Neural progenitor cell (in vitro differentiated cells): ENCODE measurements at regions not wholly inside any gene's neighbourhood (a gene's known extent, or its start where the extent isn't known, plus 50 kb on each side); places are given as distances from the start of the nearest gene placed in this dataset.
A peak's percentile ranks its signal among the peaks of the same experiment; 100 is the strongest.

ENCODE experiments used
- DNase-seq: peaks from one replicate; pipeline ENCODE4 v3.0.0-alpha.2; 2016; ENCODE audit warnings: low spot score
- H2AFZ ChIP-seq: fragments of 200-600 bp; sonication (generic); replicated peaks from 2 replicates; pipeline ENCODE4 v1.6.1; 2016; ENCODE audit warnings: antibody characterized with exemption
- H3F3A ChIP-seq: fragments of 200-600 bp; sonication (generic); 2 replicates; pipeline ENCODE4 v1.6.1; 2016; ENCODE audit warnings: antibody characterized with exemption, low read depth
- H3K27ac ChIP-seq: fragments of 200-600 bp; sonication (generic); 2 replicates; pipeline ENCODE4 v1.5.1; 2016; ENCODE audit warnings: mild to moderate bottlenecking
- H3K27me3 ChIP-seq: fragments of 200-600 bp; sonication (generic); 2 replicates; pipeline ENCODE4 v1.6.1; 2016; ENCODE audit warnings: mild to moderate bottlenecking, moderate library complexity
- H3K36me3 ChIP-seq: fragments of 200-600 bp; sonication (generic); 2 replicates; pipeline ENCODE4 v1.5.1; 2016
- H3K4me1 ChIP-seq: fragments of 200-600 bp; sonication (generic); 2 replicates; pipeline ENCODE4 v1.6.1; 2016; ENCODE audit warnings: mixed run types
- H3K4me2 ChIP-seq: fragments of 200-600 bp; sonication (generic); 2 replicates; pipeline ENCODE4 v1.6.1; 2016
- H3K4me3 ChIP-seq: fragments of 200-600 bp; sonication (generic); 2 replicates; pipeline ENCODE4 v1.5.1; 2016
- H3K79me2 ChIP-seq: fragments of 200-600 bp; sonication (generic); 2 replicates; pipeline ENCODE4 v1.6.1; 2016; ENCODE audit warnings: low read depth
- H3K9ac ChIP-seq: fragments of 200-600 bp; sonication (generic); 2 replicates; pipeline ENCODE4 v1.6.1; 2016
- H3K9me3 ChIP-seq: fragments of 200-600 bp; sonication (generic); 2 replicates; pipeline ENCODE4 v1.5.1; 2016; ENCODE audit warnings: low read depth
- H4K20me1 ChIP-seq: fragments of 200-600 bp; sonication (generic); 2 replicates; pipeline ENCODE4 v1.6.1; 2016; ENCODE audit warnings: low read depth
- H3K27ac Mint-ChIP-seq: 3 replicates; pipeline ENCODE4 v1.8.0; 2021; ENCODE audit warnings: mixed read lengths
- H3K27me3 Mint-ChIP-seq: 2 replicates; pipeline ENCODE4 v1.8.0; 2022; ENCODE audit warnings: low read depth, mild to moderate bottlenecking, inconsistent platforms, moderate library complexity, mixed read lengths; ENCODE audit not compliant: insufficient read depth
- H3K36me3 Mint-ChIP-seq: 3 replicates; pipeline ENCODE4 v1.8.0; 2021; ENCODE audit warnings: mixed read lengths
- H3K4me1 Mint-ChIP-seq: 3 replicates; pipeline ENCODE4 v1.8.0; 2021; ENCODE audit warnings: mixed read lengths
- H3K4me3 Mint-ChIP-seq: 3 replicates; pipeline ENCODE4 v1.8.0; 2021; ENCODE audit warnings: mild to moderate bottlenecking, moderate library complexity, mixed read lengths
- H3K9me3 Mint-ChIP-seq: 3 replicates; pipeline ENCODE4 v1.8.0; 2020; ENCODE audit warnings: mixed read lengths
- EZH2 ChIP-seq: fragments of 200-600 bp; sonication (generic); IDR thresholded peaks from 2 replicates; pipeline ENCODE4 v1.6.1; 2017; ENCODE audit warnings: antibody characterized with exemption, mild to moderate bottlenecking, moderate library complexity
- EZH2phosphoT487 ChIP-seq: fragments of 200-600 bp; sonication (generic); IDR thresholded peaks from 2 replicates; pipeline ENCODE4 v1.6.1; 2017; ENCODE audit warnings: antibody characterized with exemption
- TF ChIP-seq, protein P1 (sequence below): fragments of 200-600 bp; sonication (generic); IDR thresholded peaks from 2 replicates; pipeline ENCODE4 v1.5.1; 2017; ENCODE audit warnings: antibody characterized with exemption, mild to moderate bottlenecking

GRCh38 chr2:203651621-203652020 is 54.8 kb upstream of the CD28 start:
- no peak for TF ChIP-seq EZH2
- TF ChIP-seq EZH2phosphoT487, result no peak
- TF ChIP-seq, protein P1, sequence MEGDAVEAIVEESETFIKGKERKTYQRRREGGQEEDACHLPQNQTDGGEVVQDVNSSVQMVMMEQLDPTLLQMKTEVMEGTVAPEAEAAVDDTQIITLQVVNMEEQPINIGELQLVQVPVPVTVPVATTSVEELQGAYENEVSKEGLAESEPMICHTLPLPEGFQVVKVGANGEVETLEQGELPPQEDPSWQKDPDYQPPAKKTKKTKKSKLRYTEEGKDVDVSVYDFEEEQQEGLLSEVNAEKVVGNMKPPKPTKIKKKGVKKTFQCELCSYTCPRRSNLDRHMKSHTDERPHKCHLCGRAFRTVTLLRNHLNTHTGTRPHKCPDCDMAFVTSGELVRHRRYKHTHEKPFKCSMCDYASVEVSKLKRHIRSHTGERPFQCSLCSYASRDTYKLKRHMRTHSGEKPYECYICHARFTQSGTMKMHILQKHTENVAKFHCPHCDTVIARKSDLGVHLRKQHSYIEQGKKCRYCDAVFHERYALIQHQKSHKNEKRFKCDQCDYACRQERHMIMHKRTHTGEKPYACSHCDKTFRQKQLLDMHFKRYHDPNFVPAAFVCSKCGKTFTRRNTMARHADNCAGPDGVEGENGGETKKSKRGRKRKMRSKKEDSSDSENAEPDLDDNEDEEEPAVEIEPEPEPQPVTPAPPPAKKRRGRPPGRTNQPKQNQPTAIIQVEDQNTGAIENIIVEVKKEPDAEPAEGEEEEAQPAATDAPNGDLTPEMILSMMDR, result no peak
- no peaks in the 10 kb centered on the region for H3F3A ChIP-seq
- H3K27me3 ChIP-seq, result no peaks in the 10 kb centered on the region
- H3K4me1 ChIP-seq, result no peaks in the 10 kb centered on the region
- no peak overlapping the region for H3K27ac Mint-ChIP-seq
- no peaks in the 10 kb centered on the region for H3K9me3 ChIP-seq
- H3K4me3 ChIP-seq, result no peak overlapping the region
- H3K9ac ChIP-seq, result no peak overlapping the region
- no peaks in the 10 kb centered on the region for H3K9me3 Mint-ChIP-seq
- no peaks in the 10 kb centered on the region for H4K20me1 ChIP-seq
- peaks cover 13% of the 10 kb centered on the region for H3K4me1 Mint-ChIP-seq
- H3K36me3 ChIP-seq, result no peaks in the 10 kb centered on the region
- H2AFZ ChIP-seq, result no peak overlapping the region
- no peaks in the 10 kb centered on the region for H3K27me3 Mint-ChIP-seq
- H3K27ac ChIP-seq, result no peak overlapping the region
- H3K79me2 ChIP-seq, result no peaks in the 10 kb centered on the region
- H3K4me3 Mint-ChIP-seq, result no peak overlapping the region
- H3K36me3 Mint-ChIP-seq, result no peaks in the 10 kb centered on the region
- no peak for DNase-seq
- no peak overlapping the region for H3K4me2 ChIP-seq

DNA sequence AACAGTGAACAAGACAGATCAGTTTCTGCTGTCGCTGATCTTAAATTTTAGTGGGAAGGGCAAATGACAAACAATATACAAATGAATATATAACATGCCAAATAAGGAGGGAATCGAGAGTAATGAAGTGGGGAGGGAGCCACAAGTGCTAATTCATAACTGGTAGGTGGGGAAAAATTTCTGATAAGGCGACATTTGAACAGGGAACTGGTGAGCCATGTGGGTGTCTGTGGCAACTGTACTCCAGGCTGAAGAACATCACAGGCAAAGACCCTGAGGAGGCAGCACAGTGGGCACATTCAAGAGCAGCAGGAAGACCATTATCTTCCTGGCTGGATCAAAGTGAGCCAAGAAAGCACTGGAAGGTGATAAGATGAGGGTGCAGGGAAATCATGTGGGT is 51.6 kb upstream of the CD28 start:
- no peaks in the 10 kb centered on the region for H3K9me3 Mint-ChIP-seq
- H3K27ac Mint-ChIP-seq, result no peak overlapping the region
- Histone ChIP-seq H3K9me3 (no peaks in the 10 kb centered on the region), H3K4me1 (no peaks in the 10 kb centered on the region), H4K20me1 (no peaks in the 10 kb centered on the region), H3K79me2 (no peaks in the 10 kb centered on the region), H2AFZ (no peak overlapping the region), H3K36me3 (no peaks in the 10 kb centered on the region), H3F3A (no peaks in the 10 kb centered on the region), H3K4me3 (no peak overlapping the region), H3K27ac (no peak overlapping the region), H3K27me3 (no peaks in the 10 kb centered on the region), H3K9ac (no peak overlapping the region), H3K4me2 (no peak overlapping the region)
- H3K27me3 Mint-ChIP-seq, result peaks cover 3% of the 10 kb centered on the region
- no peak for DNase-seq
- no peaks in the 10 kb centered on the region for H3K36me3 Mint-ChIP-seq
- TF ChIP-seq, protein P1, result no peak
- TF ChIP-seq EZH2, result no peak
- H3K4me1 Mint-ChIP-seq, result peaks cover 13% of the 10 kb centered on the region
- no peak overlapping the region for H3K4me3 Mint-ChIP-seq

- Histone ChIP-seq H3K27me3 (no peaks in the 10 kb centered on the region), H3K79me2 (no peaks in the 10 kb centered on the region), H3K9me3 (no peaks in the 10 kb centered on the region), H3K4me3 (no peak overlapping the region), H3K36me3 (no peaks in the 10 kb centered on the region), H2AFZ (no peak overlapping the region), H3K4me2 (no peak overlapping the region), H3K27ac (no peak overlapping the region), H3K4me1 (no peaks in the 10 kb centered on the region), H3K9ac (no peak overlapping the region), H3F3A (no peaks in the 10 kb centered on the region), H4K20me1 (no peaks in the 10 kb centered on the region)
- TF ChIP-seq EZH2 (no peak), EZH2phosphoT487 (no peak)
- TF ChIP-seq, protein P1, result no peak
- no peaks in the 10 kb centered on the region for H3K36me3 Mint-ChIP-seq
- DNase-seq, result peak; percentile 11
- no peak overlapping the region for H3K27ac Mint-ChIP-seq
- peaks cover 3% of the 10 kb centered on the region for H3K27me3 Mint-ChIP-seq
- H3K4me1 Mint-ChIP-seq, result peaks cover 11% of the 10 kb centered on the region
- no peak overlapping the region for H3K4me3 Mint-ChIP-seq
- no peaks in the 10 kb centered on the region for H3K9me3 Mint-ChIP-seq
These were observed 49.7 kb upstream of the CD28 start for GRCh38 chr2:203656522-203657287.
